ENCODE measurements at regions not wholly inside any gene's neighbourhood (a gene's known extent, or its start where the extent isn't known, plus 50 kb on each side); places are given as distances from the start of the nearest gene placed in this dataset.

- TF ChIP-seq, protein P1, sequence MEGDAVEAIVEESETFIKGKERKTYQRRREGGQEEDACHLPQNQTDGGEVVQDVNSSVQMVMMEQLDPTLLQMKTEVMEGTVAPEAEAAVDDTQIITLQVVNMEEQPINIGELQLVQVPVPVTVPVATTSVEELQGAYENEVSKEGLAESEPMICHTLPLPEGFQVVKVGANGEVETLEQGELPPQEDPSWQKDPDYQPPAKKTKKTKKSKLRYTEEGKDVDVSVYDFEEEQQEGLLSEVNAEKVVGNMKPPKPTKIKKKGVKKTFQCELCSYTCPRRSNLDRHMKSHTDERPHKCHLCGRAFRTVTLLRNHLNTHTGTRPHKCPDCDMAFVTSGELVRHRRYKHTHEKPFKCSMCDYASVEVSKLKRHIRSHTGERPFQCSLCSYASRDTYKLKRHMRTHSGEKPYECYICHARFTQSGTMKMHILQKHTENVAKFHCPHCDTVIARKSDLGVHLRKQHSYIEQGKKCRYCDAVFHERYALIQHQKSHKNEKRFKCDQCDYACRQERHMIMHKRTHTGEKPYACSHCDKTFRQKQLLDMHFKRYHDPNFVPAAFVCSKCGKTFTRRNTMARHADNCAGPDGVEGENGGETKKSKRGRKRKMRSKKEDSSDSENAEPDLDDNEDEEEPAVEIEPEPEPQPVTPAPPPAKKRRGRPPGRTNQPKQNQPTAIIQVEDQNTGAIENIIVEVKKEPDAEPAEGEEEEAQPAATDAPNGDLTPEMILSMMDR (IDR thresholded peaks at IDR 0.05), result no peak
- no peak overlapping the region for H3K27ac ChIP-seq
- no peak overlapping the region for H3K4me3 ChIP-seq
- intact Hi-C loops (cut with DNase I), result no loop called here
- no peak for DNase-seq
- no peak overlapping the region for H3K9ac ChIP-seq (ENCODE audit: low read depth in 2 of 2, low read length in 2 of 2)
- H3K36me3 ChIP-seq, result no peaks in the 10 kb centered on the region
- H3K27me3 ChIP-seq, result no peaks in the 10 kb centered on the region
- H3K9me3 ChIP-seq, result no peaks in the 10 kb centered on the region
- no peaks in the 10 kb centered on the region for H3K4me1 ChIP-seq
Observed at GRCh38 chr13:82116422-82116989, 1765.8 kb downstream of the SLITRK1 start.

- Histone ChIP-seq H3K4me3 (no peak overlapping the region), H3K9me3 (no peaks in the 10 kb centered on the region), H3K36me3 (no peaks in the 10 kb centered on the region), H3K9ac (ENCODE audit: low read depth in 2 of 2, low read length in 2 of 2) (no peak overlapping the region), H3K4me1 (no peaks in the 10 kb centered on the region), H3K27me3 (no peaks in the 10 kb centered on the region), H3K27ac (no peak overlapping the region)
- intact Hi-C loops (cut with DNase I), result no loop called here
- DNase-seq, result no peak
- TF ChIP-seq, protein P1 (IDR thresholded peaks at IDR 0.05), result no peak
Observed at GRCh38 chr13:82115391-82115790, 1766.9 kb downstream of the SLITRK1 start.

DNA sequence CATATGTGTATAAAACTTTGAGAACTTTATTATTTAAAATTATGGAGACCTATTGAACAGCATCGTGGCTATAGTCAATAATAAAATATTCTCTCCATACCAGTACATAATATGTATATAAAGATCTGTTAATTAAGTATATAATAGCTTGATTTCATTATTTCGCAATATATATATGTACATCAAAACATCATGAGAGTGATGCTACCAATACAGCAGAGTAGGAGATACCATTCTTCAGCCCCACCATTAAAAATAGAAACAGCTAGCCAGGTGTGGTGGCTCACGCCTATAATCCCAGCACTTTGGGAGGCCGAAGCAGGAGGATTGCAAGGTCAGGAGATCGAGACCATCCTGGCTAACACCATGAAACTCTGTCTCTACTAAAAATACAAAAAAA lies 1755.3 kb upstream of the SPRY2 start:
- no peak for DNase-seq
- intact Hi-C loops (cut with DNase I), result no loop called here

GRCh38 chr13:82092312-82092711 lies 1751.4 kb upstream of the SPRY2 start:
- Histone ChIP-seq H3K9me3 (no peaks in the 10 kb centered on the region), H3K27me3 (no peaks in the 10 kb centered on the region), H3K4me3 (no peak overlapping the region), H3K27ac (no peak overlapping the region), H3K4me1 (no peaks in the 10 kb centered on the region), H3K36me3 (no peaks in the 10 kb centered on the region), H3K9ac (ENCODE audit: low read depth in 2 of 2, low read length in 2 of 2) (no peak overlapping the region)
- TF ChIP-seq, protein P1 (IDR thresholded peaks at IDR 0.05), result no peak
- no peak for DNase-seq
- intact Hi-C loops (cut with DNase I), result no loop called here

More for the DNA sequence above, 1755.3 kb upstream of the SPRY2 start:
- H3K4me1 ChIP-seq, result no peaks in the 10 kb centered on the region
- H3K36me3 ChIP-seq, result no peaks in the 10 kb centered on the region
- no peaks in the 10 kb centered on the region for H3K27me3 ChIP-seq
- H3K9ac ChIP-seq (ENCODE audit: low read depth in 2 of 2, low read length in 2 of 2), result no peak overlapping the region
- TF ChIP-seq, protein P1 (IDR thresholded peaks at IDR 0.05), result no peak
- no peak overlapping the region for H3K4me3 ChIP-seq
- H3K9me3 ChIP-seq, result no peaks in the 10 kb centered on the region
- no peak overlapping the region for H3K27ac ChIP-seq

- intact Hi-C loops (cut with DNase I), result no loop called here
- Histone ChIP-seq H3K9ac (ENCODE audit: low read depth in 2 of 2, low read length in 2 of 2) (no peak overlapping the region), H3K36me3 (no peaks in the 10 kb centered on the region), H3K4me1 (no peaks in the 10 kb centered on the region), H3K4me3 (no peak overlapping the region), H3K27me3 (no peaks in the 10 kb centered on the region), H3K27ac (no peak overlapping the region), H3K9me3 (no peaks in the 10 kb centered on the region)
- TF ChIP-seq, protein P1 (IDR thresholded peaks at IDR 0.05), result no peak
- DNase-seq, result no peak
Observed at GRCh38 chr13:82088781-82089180, 1747.9 kb upstream of the SPRY2 start.

Measured in colonic mucosa (tissue), 4 donors.